Tibial nerve (tissue), 4 donors: ENCODE measurements at regions not wholly inside any gene's neighbourhood (a gene's known extent, or its start where the extent isn't known, plus 50 kb on each side); places are given as distances from the start of the nearest gene placed in this dataset.

Experiments
- DNase-seq, 2 donors: peaks; one replicate each; pipeline ENCODE4 v3.0.0-alpha.2; 2019; ENCODE audit warnings: low spot score in 2 of 2
- H3K27ac ChIP-seq, 4 donors: fragments of 200-600 bp; sonication (generic) in 3 of 4; one replicate each; pipeline ENCODE4 v1.5.1; 2017 to 2019; ENCODE audit warnings: mild to moderate bottlenecking in 1 of 4
- H3K27me3 ChIP-seq, 2 donors: fragments of 200-600 bp; sonication (generic) in 1 of 2; one replicate each; pipeline versions ENCODE4 v1.5.1 to v1.6.0; 2017 to 2019
- H3K36me3 ChIP-seq, 3 donors: fragments of 200-600 bp; sonication (generic); one replicate each; pipeline ENCODE4 v1.5.1; 2018 to 2019
- H3K4me1 ChIP-seq, 4 donors: fragments of 200-600 bp; sonication (generic) in 3 of 4; one replicate each; pipeline ENCODE4 v1.5.1; 2017 to 2019
- H3K4me3 ChIP-seq, 4 donors: fragments of 200-600 bp; sonication (generic) in 3 of 4; one replicate each; pipeline ENCODE4 v1.5.1; 2017 to 2019; ENCODE audit warnings: mild to moderate bottlenecking in 1 of 4, moderate library complexity in 1 of 4
- H3K9me3 ChIP-seq, 4 donors: fragments of 200-600 bp; sonication (generic) in 3 of 4; one replicate each; pipeline ENCODE4 v1.5.1; 2017 to 2019
- EP300 ChIP-seq, 2 donors: sonication (generic); formaldehyde crosslinking; IDR thresholded peaks; one replicate each; pipeline ENCODE4 v1.6.1; 2017; ENCODE audit warnings: antibody characterized with exemption in 2 of 2, mild to moderate bottlenecking in 1 of 2
- POLR2A ChIP-seq, 2 donors: fragments of 450-650 bp; IDR thresholded peaks; one replicate each; pipeline ENCODE4 v1.6.1; 2017; ENCODE audit warnings: antibody characterized with exemption in 2 of 2, mild to moderate bottlenecking in 2 of 2, moderate library complexity in 2 of 2
- WGBS, 2 donors: methylation state at CpG; one replicate each; pipeline ENCODE4 v1.1.5; 2018; 5-methylcytosine and 5-hydroxymethylcytosine counted together
- TF ChIP-seq, protein P1 (sequence below), 5 experiments: fragments of 200-600 bp in 3 of 5; fragments of 450-650 bp in 2 of 5; sonication (generic) in 3 of 5; IDR thresholded peaks; one replicate each; pipeline ENCODE4 v1.5.1; 2016 to 2019; ENCODE audit warnings: antibody characterized with exemption in 5 of 5, mild to moderate bottlenecking in 3 of 5, moderate library complexity in 2 of 5

GRCh38 chr9:75615284-75615683 lies 275.2 kb upstream of the PCSK5 start:
- WGBS, 2 donors = 53 to 58% methylated on average over 4 of the region's 4 CpGs
- TF ChIP-seq, protein P1, sequence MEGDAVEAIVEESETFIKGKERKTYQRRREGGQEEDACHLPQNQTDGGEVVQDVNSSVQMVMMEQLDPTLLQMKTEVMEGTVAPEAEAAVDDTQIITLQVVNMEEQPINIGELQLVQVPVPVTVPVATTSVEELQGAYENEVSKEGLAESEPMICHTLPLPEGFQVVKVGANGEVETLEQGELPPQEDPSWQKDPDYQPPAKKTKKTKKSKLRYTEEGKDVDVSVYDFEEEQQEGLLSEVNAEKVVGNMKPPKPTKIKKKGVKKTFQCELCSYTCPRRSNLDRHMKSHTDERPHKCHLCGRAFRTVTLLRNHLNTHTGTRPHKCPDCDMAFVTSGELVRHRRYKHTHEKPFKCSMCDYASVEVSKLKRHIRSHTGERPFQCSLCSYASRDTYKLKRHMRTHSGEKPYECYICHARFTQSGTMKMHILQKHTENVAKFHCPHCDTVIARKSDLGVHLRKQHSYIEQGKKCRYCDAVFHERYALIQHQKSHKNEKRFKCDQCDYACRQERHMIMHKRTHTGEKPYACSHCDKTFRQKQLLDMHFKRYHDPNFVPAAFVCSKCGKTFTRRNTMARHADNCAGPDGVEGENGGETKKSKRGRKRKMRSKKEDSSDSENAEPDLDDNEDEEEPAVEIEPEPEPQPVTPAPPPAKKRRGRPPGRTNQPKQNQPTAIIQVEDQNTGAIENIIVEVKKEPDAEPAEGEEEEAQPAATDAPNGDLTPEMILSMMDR (IDR thresholded peaks at IDR 0.05) = no peak
- no peak for TF ChIP-seq POLR2A (IDR thresholded peaks at IDR 0.05)
- no peak for TF ChIP-seq EP300 (IDR thresholded peaks at IDR 0.05)
- H3K27me3 ChIP-seq = no peaks in the 10 kb centered on the region
- H3K36me3 ChIP-seq = no peaks in the 10 kb centered on the region
- H3K4me3 ChIP-seq = no peak overlapping the region
- no peaks in the 10 kb centered on the region for H3K9me3 ChIP-seq
- H3K4me1 ChIP-seq = peaks cover 0 to 2% (median 0%) of the 10 kb centered on the region in 4 donors
- H3K27ac ChIP-seq = no peak overlapping the region
- no peak for DNase-seq

DNA sequence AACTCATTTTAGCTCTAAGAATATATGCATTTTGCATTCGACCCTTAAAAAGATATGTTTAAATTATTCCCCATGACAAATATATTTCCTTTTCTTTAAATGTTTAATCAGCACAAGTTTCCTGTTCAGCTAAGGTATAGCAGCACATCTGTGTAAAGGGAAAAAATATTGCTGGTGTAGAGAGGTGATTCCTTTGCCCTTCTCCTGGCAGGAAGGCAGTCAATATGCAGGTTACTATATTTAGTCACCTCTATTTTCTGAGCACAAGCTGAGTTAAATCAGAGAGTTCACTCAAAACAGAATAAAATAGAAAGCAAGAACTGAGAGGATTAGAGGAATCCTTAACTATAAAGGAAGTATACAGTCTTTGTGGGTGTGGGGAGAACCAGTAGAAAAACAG lies 274.4 kb upstream of the PCSK5 start:
- TF ChIP-seq POLR2A (IDR thresholded peaks at IDR 0.05) (no peak), EP300 (IDR thresholded peaks at IDR 0.05) (no peak)
- TF ChIP-seq, protein P1 (IDR thresholded peaks at IDR 0.05) = no peak
- Histone ChIP-seq H3K27ac (no peak overlapping the region), H3K4me1 (peaks cover 0 to 2% (median 0%) of the 10 kb centered on the region in 4 donors), H3K4me3 (no peak overlapping the region), H3K9me3 (no peaks in the 10 kb centered on the region), H3K27me3 (no peaks in the 10 kb centered on the region), H3K36me3 (no peaks in the 10 kb centered on the region)
- DNase-seq = no peak
- 52 to 60% methylated on average over 1 of the region's 1 CpG for WGBS, 2 donors

DNA sequence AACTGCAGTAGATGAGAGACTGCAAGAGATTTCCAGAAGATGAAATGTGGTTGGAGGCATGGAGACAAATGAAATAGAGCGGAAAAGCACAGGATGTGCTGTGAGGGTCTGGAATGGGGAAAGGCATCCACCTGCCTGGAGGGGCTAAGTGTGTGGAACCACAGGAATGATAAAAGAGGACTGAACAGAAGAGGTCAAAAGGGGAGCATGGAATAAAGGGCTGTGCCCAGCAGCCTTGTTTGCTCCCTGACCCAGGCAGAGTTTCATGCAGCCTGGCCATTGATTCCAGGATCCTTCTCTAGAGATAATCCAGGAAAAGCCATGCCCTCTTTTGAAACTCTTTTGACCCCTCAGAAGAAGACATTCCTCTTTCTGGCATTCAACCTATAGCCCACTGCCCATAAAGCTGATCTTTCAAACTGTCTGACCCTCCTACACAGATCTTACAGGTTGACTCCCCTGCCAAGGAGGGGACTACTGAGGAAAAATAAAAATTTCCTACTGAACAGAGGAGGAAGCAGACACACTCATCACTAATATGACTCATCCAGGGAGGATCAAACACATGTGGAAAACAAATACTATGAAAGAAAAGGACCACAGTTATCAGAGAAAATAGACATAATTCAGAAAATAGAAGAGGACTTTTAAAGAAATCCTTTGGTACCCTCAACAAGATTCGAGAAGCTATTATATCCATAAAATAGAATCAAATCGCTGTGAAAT lies 273.5 kb upstream of the PCSK5 start:
- Histone ChIP-seq H3K4me3 (no peak overlapping the region), H3K36me3 (no peaks in the 10 kb centered on the region), H3K27ac (no peak overlapping the region), H3K9me3 (no peaks in the 10 kb centered on the region), H3K4me1 (peaks cover 0 to 2% (median 0%) of the 10 kb centered on the region in 4 donors), H3K27me3 (no peaks in the 10 kb centered on the region)
- TF ChIP-seq POLR2A (IDR thresholded peaks at IDR 0.05) = no peak
- TF ChIP-seq, protein P1 (IDR thresholded peaks at IDR 0.05) = no peak
- no peak for TF ChIP-seq EP300 (IDR thresholded peaks at IDR 0.05)
- DNase-seq = no peak
- WGBS, 2 donors = 87 to 93% methylated on average over 3 of the region's 3 CpGs

- no peaks in the 10 kb centered on the region for H3K9me3 ChIP-seq
- no peaks in the 10 kb centered on the region for H3K36me3 ChIP-seq
- H3K4me3 ChIP-seq = no peak overlapping the region
- TF ChIP-seq POLR2A (IDR thresholded peaks at IDR 0.05) (no peak), EP300 (IDR thresholded peaks at IDR 0.05) (no peak)
- TF ChIP-seq, protein P1 (IDR thresholded peaks at IDR 0.05) = no peak
- H3K4me1 ChIP-seq = no peaks in the 10 kb centered on the region
- H3K27me3 ChIP-seq = no peaks in the 10 kb centered on the region
- no peak for DNase-seq
- no peak overlapping the region for H3K27ac ChIP-seq
These were observed 267.0 kb upstream of the PCSK5 start for GRCh38 chr9:75623462-75623861.

DNA sequence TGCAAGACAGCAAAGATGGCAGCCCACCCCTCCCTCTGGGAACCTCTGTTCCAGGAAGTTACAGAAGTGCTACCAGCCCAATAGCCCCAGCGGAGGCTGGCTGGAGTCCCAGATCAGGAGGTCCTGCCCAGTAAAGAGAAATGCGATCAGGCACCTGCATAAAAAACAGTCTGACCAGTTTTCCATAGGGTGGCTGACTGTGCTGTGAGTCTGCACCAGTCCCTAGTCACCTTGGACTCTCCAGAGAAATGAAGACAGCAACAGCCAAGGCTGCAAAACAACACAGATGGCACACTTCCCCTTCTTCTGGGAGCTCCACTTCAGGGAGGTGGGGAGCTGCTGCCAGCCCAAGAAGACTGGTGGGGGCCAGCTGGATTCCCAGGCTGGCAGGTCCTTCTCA lies 265.5 kb upstream of the PCSK5 start:
- DNase-seq = no peak
- no peaks in the 10 kb centered on the region for H3K36me3 ChIP-seq
- WGBS, 2 donors = 66 to 70% methylated on average over 2 of the region's 2 CpGs
- H3K27me3 ChIP-seq = no peaks in the 10 kb centered on the region
- H3K4me1 ChIP-seq = no peaks in the 10 kb centered on the region
- TF ChIP-seq EP300 (IDR thresholded peaks at IDR 0.05) (no peak), POLR2A (IDR thresholded peaks at IDR 0.05) (no peak)
- TF ChIP-seq, protein P1 (IDR thresholded peaks at IDR 0.05) = no peak
- H3K27ac ChIP-seq = no peak overlapping the region
- no peak overlapping the region for H3K4me3 ChIP-seq
- H3K9me3 ChIP-seq = no peaks in the 10 kb centered on the region
